Lung microvascular endothelial cell (primary cell): ENCODE measurements at regions not wholly inside any gene's neighbourhood (a gene's known extent, or its start where the extent isn't known, plus 50 kb on each side); places are given as distances from the start of the nearest gene placed in this dataset.
A peak's percentile ranks its signal among the peaks of the same experiment; 100 is the strongest.
"Not testable (repeated sequence)": the region's sequence is repeated elsewhere in the genome, so short reads cannot be mapped to it uniquely, and the experiment has no call there.

Experiments
- DNase-seq, 2 donors: peaks; one replicate each; pipeline versions ENCODE4 v3.0.0 to v3.0.0-alpha.2; 2010; ENCODE audit warnings: low read depth in 2 of 2

DNA sequence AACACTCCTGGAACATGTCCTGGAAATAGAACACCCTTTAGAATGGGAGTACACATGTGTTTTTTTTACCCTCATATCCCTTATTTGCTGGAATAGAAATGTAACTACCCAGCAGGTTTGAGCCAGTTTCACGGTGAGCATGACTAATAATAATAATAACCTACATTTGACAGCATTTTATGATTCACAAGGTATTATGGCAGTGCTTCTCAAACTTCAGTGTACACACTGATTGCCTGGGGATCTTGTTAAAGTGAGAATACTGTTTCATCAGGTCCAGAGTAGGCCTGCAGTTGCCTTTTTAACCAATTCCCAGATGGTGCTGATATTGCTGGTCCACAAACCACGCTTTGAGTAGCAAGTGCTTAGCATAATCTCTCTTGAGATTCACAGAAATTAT is 63.9 kb downstream of the NFKBIZ start:
- DNase-seq, result no peak

DNA sequence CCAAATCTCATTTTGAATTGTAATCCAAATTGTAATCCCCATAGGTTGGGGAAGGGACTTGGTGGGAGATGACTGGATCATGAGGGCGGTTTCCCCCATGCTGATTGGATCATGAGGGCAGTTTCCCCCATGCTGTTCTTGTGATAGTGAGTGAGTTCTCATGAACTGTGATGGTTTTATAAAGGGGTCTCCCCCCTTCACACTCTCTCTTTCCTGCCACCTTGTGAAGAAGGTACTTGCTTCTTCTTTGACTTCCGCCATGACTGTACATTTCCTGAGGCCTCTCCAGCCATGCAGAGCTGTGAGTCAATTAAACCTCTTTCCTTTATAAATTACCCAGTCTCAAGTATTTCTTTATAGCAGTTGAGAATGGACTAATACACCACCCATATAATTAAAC is 68.4 kb downstream of the NFKBIZ start:
- peak in 1 of 2 donors; percentile 48 for DNase-seq

DNA sequence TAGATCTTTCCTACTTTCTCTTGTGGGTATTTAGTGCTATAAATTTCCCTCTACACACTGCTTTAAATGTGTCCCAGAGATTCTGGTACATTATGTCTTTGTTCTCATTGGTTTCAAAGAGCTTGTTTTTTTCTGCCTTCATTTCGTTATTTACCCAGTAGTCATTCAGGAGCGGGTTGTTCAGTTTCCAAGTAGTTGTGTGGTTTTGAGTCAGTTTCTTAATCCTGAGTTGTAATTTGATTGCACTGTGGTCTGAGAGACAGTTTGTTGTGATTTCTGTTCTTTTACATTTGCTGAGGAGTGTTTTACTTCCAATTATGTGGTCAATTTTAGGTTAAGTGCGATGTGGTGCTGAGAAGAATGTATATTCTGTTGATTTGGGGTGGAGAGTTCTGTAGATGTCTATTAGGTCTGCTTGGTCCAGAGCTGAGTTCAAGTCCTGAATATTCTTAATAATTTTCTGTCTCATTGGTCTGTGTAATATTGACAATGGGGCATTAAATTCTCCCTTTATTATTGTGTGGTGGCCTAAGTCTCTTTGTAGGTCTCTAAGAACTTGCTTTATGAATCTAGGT is 72.9 kb downstream of the NFKBIZ start:
- not testable (repeated sequence) for DNase-seq

DNA sequence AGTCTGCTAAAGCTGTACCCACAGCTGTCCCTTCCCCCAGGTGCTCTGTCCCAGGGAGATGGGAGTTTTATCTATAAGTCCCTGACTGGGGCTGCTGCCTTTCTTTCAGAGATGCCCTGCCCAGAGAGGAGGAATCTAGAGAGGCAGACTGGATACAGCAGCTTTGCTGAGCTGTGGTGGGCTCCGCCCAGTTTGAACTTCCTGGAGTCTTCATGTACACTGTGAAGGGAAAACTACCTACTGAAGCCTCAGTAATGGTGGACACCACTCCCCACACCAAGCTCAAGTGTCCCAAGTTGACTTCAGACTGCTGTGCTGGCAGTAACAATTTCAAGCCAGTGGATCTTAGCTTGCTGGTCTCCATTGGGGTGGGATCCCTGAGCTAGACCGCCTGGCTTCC is 75.3 kb downstream of the NFKBIZ start:
- DNase-seq, result not testable (repeated sequence)

DNA sequence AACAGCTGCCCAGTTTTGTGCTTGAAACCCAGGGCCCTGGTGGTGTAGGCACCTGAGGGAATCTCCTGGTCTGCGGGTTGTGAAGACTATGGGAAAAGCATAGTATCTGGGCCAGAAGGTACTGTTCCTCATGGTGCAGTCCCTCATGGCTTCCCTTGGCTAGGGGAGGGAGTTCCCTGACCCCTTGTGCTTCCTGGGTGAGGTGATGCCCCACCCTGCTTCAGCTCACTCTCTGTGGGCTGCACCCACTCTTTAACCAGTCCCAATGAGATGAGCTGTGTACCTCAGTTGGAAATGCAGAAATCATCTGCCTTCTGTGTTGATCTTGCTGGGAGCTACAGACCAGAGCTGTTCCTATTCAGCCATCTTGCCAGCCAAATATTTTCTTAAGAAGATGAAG is 75.8 kb downstream of the NFKBIZ start:
- not testable (repeated sequence) for DNase-seq

DNA sequence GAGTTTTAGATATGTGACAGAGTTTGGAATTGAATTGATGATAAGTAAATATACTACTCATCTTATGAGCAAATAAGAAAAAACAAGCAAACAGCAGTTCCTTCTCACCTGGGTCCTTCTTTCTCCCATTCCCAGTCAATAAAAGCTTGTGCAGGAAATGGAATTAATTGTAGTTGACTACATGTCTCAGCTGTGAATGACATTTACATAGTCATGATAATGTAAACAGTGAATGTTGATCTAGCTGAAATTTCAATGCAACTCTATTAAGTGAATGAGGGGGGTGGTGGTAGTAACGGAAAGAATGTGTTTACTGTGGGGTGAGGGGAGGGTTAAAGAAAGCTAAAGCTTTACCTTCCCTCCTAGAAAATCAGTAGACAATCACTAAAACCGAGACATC is 76.2 kb downstream of the NFKBIZ start:
- no peak for DNase-seq

DNA sequence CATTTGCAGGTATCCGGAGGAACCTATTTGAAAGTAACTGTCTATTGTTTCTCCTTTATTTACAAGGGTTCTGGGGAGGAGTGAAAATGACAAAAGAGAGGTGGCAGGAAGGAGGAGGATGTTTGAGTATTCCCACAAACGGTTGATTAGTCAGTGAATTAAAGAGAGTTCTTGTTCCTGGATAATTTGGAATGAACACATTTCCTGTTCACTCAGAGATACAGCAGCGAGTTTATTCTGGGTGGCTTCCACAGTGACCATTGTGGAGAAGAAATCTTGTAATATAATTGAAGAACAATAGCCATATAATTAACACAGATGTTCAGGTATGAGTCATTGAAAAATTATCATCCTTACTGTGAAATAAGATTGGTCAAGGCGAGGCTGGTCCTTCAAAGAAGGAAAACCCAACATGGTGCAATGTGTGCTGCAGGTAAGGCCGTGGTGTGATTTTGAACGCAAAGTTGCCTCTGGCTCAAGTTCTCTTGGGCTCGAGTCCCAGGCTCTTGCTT is 77.3 kb downstream of the NFKBIZ start:
- peak in 1 of 2 donors; percentile 88 for DNase-seq

DNA sequence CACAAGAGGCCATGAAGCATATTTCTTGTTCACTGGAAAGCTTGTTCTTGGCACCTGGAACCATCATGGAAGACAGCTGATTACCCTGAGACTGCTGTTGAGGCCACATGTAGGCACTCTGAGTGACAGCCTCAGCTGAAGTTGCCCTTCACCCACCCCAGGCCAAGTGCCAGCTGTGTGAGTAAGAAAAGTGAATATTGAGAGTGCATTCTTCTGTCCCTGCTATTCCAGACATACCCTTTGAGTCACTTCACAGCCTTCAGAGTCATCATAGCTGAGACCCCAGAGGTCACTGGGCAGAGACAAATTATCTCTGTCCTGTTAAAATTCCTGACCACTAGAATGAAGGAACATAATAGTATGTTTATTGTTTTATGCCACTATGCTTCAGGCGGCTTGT is 79.6 kb downstream of the NFKBIZ start:
- peak in 1 of 2 donors; percentile 70 for DNase-seq

DNA sequence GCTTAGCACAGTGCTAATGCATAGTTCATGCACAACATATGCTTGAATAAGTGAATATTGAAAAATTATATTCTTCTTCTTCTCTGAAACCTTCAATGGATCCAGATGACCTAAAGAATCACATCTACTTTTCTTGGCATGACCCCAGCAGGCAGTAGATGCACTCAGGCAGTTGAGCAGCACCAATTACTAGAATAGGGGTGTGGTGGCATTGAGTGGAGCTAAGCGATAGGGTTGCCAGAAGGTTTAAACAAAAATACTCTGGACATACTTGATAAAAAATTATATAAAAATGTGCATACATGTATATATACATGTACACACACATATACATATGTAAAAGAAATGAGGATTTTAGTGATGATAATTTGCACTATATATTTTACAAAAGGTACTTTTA is 81.8 kb downstream of the NFKBIZ start:
- DNase-seq, result no peak

DNA sequence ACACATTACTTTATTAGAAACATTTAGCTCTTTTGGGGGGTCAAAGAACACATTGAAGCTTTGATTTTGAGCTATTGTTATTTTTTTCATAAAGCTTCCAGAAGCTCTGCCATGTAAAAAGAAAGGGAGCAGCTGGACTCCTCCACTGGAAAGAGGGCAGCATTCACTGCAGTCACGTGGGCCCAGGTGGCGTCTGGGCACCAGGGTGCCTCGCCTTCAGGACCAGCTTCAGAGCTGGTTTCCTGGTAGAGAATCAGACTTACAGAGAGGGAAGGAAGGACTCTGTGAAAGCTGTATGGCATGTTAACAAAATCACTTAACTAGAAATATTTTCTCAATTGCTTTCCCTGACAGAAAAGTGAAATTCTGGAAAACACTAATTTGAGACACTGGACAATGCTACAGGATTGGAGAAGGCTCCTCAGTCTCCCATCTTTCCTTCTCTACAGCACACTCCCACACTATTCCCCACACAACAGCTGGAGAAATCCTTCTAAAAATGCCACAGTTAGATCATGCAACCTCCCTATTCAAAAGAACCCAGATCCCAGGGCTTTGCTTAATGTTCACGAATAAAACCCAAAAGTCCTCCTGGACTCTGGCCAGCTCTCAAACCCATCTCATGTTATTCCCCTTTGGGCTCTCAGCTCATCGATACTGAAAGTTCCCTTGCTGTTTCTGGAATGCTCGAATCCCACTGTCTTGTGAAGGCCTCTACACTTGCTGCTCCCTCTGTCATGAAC is 83.2 kb downstream of the NFKBIZ start:
- DNase-seq, result no peak

DNA sequence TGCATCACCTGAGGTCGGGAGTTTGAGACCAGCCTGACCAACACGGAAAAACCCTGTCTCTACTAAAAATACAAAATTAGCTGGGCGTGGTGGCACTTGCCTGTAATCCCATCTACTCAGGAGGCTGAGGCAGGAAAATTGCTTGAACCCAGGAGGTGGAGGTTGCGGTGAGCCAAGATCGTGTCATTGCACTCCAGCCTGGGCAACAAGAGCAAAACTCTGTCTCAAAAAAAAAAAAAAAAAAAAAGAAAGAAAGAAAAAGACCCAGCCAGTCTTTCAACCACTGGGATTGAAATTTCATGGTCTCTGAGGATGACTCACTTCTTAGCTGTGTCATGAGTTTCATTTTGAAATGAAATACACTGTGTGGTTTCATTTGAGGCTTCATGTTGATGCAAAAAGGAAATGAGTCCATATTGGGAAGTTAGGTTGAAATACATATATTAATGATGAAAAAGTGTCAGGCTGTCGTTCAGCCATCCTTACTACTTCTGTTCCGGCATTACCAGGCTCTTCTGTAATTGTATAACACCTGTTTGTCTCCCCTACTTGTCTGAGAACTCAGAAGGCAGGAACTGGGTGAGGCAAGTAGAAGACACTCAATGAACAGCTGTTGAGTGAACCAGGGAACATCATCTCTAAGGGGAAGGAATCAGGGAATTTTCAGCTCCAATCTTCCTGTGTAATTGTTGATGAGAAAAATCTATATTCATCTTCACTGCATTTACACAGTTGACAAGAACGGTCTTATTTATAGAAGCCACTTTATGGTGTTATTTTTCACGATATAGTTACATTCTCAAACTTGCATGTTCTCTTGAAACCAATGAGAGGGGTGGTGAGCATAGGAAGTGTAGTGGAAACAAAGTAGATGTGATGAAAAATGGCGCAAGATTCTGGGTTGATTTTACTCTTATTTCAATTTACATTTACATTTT is 87.4 kb downstream of the NFKBIZ start:
- peak; percentile 40 to 87 for DNase-seq

DNA sequence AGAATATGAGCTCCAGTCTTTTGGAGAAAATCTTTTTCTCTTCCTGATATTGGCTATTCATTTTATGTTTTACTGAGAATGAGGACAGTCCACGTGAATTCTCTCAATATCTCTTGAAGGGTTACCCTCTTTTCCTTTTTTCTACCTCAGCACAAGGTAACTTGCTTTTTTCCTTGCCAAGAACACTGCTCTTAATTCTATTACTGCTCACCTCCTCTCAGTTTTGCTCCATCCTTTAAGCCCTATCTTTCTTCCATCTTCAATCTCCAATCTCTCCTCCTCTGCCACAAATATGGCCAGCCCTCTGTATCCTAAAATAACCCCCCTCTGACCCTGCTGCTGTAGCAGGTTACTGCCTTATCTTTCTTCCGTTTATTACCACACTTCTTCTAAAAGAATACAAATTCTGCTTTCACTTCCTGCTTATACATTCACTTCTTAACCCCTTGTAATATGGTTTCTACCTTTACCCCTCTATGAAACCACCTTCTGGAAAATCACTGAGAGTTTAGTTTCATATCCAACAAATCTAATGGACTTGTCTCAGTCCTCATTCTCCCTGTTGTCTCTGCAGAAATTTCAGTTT is 89.0 kb downstream of the NFKBIZ start:
- DNase-seq, result no peak

DNA sequence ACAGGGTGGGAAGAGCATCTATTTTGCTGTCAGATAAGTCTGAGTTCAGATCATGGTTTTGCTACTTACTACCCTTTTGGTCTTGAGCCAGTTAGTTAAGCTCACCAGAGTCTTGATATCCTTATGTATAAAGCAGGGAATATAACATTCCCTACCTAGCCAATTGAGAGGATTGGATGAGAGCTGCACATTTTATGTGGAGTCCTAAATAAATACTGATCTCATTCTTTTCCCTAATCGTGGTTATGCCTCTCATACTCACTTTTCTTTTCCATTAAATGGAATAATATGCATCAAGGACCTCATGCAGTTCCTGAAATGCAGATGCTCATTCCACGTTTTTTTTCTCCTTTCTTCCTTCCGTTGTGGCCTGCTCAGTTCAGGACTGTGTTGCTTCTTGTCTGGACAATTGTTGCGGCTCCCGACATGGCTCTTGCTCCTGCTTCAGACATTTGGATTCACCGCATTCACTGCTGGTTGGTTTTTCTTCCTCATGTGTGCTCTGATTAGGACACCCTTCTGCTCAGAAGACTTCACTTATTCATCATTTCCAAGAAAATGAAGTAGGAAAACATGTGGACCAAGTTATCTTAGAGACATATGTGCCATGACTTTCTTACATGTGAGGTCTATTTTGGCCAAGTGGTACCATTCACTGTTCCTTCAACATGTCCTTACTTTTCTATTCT is 90.2 kb downstream of the NFKBIZ start:
- DNase-seq, result no peak

DNA sequence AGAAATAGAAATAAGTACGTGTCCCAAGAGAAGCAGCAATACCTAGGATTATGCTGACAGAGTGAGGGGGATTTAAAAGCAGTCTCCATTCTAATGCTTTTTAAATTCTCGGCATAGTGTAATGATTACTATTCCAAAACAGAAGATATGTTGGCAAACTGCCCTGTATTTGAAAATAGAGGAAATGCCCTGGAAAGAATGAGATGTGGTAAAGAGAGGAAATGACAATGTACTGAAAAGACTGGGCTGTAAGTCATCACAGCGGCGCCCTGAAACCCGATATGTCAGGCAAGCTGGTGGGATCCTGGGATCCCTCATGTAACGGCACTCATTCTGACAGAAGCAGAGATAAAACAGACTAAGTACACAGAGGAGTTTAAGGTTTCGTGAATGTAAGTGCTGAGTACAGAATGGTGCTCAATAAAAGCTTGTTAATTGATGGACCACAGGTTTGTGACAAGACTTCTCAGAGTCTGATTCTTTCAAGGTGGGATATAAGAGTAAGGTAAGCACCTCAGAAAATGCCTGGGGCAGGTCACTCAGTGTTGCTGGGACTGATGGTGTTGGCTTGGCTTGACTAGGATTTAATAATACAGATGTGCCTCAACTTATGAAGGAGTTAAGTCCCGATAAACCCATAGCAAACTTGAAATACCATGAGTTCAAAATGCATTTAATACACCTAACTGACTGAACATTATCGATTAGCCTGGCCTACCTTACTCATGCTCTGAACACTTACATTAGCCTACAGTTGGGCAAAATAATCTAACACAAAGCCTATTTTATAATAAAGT is 91.4 kb downstream of the NFKBIZ start:
- DNase-seq, result peak; percentile 95 to 96

DNA sequence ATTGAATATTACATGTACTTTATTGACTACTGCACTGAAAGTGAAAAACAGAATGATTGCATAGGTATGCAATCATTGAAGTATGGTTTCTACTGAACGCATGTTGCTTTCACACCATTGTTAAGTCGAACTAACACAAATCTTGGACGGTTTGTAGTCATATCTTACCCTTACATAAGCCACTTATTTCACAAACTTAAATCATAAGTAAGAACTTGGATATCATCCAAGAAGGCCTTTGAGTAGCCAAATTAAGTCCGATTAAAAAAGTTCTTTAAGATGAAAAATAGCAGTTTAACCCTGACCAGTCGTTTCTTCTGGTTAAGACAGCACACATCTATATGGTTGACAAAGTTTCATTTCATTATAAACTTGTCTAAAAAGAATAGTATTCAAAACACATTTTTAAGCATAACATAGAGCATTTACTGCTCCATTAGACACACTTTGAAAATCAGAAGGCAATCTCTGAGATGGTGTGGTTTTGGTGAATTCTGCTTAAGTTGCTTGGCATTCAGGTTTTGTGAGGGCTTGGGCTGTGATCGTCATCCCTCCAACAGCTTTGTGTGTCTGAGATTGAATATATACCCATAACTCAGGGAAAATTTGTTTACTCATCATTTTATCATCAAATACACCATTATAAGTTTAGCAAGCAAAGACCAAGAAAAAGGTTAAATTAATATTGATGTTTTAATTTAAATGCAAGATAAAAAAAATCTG is 92.2 kb downstream of the NFKBIZ start:
- peak in 1 of 2 donors; percentile 51 for DNase-seq

DNA sequence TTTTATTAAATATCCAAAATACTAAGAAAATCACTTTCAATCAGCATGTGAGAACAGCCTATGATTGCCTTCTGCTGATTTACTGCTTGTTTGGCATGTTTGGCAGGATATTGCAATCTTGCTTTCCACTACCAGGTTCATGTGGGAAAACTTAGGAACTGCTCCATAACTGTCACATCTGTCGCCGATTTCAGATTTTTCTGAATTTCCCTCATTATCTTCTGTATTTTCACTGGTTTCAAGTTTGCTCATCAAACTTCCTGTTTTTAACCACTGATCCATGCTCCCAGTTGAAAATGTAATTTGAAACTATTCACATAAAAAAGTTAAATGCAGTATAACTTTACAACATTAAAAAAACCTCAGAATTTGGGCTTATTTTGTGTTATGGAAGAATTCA is 93.0 kb downstream of the NFKBIZ start:
- DNase-seq, result peak; percentile 46 to 75

DNA sequence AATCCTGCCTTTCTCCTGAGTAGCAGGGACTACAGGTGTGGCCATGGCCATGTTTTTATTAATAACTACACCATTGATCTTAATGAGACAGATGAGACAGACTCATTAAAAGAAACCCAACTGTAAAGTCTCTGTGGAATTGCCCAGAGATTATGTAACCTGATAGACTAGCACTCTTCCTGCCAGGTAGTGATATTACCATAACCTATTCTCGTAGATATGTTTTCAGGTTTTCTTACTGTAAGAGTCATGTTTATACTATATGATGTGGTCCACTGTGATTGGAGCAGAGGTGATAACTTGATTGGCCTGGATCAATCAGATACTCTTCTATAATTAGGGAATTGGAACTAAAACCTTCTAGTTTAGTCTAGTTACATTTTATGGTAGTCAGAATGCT is 93.7 kb downstream of the NFKBIZ start:
- DNase-seq, result no peak

DNA sequence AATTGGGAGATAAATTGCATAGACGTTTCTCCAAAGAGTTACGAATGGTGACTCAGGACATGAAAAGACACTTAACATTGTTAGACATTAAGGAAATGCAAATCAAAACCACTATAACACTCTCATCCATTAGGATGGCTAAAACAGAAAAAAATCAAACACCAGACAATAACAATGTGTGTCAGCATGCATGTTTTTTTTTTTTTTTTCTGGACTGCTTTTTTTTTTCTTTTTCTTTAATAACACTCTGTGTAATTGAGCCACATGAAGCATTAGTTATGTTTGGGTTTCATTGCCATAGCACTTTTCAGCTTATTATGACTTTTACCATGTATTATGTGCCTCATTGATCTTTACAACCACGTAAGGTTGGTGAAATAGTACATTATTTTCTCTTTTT is 95.0 kb downstream of the NFKBIZ start:
- DNase-seq, result peak in 1 of 2 donors; percentile 63

DNA sequence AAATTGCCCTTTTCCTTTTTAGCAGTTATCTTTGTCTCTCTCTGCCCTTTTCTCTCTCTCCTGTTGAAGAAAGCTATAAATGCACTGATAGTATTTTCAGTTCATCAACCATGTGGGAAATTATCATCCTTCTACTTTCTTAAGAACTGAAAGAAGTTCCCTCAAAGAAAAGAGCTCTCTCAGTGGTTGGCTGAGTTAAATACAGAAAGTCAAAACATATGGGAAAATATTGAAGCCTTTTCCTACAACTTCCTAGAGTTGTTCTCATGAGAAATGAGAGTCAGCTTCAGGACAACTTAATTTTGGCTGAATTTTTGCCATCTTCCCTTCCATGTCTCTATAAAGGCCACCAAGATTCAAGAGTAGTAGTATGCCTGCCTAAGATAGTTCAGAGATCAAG is 96.7 kb downstream of the NFKBIZ start:
- DNase-seq, result no peak

DNA sequence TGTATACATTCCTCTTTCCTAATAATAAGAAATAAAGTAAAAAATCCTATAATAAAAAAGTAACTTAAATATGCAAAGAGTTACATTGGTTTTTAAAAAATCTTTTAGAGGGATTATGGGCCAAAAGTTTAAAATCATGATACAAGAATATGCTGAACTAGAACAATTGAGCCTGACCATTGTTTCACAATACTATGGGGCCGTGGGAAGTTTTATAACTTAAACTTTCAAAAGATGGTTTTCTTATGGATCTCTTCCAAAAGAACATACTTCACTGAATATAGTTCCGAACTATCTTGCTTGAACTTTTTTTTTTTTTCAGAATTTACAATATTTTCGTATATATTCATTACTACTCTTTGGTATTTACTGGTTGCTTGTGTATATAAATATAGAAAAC is 97.6 kb downstream of the NFKBIZ start:
- no peak for DNase-seq
